22Rv1 (cell line): ENCODE measurements at regions not wholly inside any gene's neighbourhood (a gene's known extent, or its start where the extent isn't known, plus 50 kb on each side); places are given as distances from the start of the nearest gene placed in this dataset.

ENCODE experiments used
- CTCF ChIP-seq: fragments of 450-650 bp; IDR thresholded peaks from 2 replicates; pipeline ENCODE4 v1.5.1; 2017; ENCODE audit warnings: mild to moderate bottlenecking
- ZFX ChIP-seq: fragments of 450-650 bp; IDR thresholded peaks from 2 replicates; pipeline ENCODE4 v1.6.1; 2017; ENCODE audit warnings: antibody characterized with exemption, borderline replicate concordance

GRCh38 chr1:29399465-29399864 is 163.1 kb downstream of the PTPRU start:
- TF ChIP-seq CTCF (no peak), ZFX (no peak)
